ENCODE measurements at regions not wholly inside any gene's neighbourhood (a gene's known extent, or its start where the extent isn't known, plus 50 kb on each side); places are given as distances from the start of the nearest gene placed in this dataset.

- DNase-seq (ENCODE audit: low read depth), result no peak
Measured at GRCh38 chr12:98401427-98401826, 114.0 kb upstream of the TMPO start.

GRCh38 chr12:98402091-98402490 lies 113.3 kb upstream of the TMPO start:
- DNase-seq (ENCODE audit: low read depth), result no peak

GRCh38 chr12:98402671-98403070 lies 112.7 kb upstream of the TMPO start:
- DNase-seq (ENCODE audit: low read depth), result no peak

GRCh38 chr12:98403385-98403784 lies 112.0 kb upstream of the TMPO start:
- no peak for DNase-seq (ENCODE audit: low read depth)

DNA sequence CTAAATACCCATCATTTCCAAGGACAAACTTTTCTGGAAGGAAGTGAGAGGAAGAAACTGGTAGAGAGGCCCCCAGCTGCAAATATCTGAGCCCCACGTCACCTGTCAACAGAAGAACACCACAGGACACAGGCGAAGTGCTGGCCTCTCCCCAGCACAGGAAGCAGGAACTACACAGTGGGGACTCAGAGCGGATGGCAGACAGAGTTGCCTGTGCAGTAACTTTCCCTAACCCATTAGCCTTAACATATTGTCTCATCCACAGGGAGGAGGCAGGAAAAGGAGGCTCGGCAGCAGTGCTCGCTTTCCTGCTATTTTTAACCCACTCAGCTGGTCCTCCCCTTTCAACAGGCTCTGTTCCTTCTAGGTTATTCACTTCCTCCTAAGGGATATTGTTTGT lies 111.5 kb upstream of the TMPO start:
- DNase-seq (ENCODE audit: low read depth), result no peak

- DNase-seq (ENCODE audit: low read depth), result no peak
Measured at GRCh38 chr12:98405805-98406366, 109.5 kb upstream of the TMPO start.

DNA sequence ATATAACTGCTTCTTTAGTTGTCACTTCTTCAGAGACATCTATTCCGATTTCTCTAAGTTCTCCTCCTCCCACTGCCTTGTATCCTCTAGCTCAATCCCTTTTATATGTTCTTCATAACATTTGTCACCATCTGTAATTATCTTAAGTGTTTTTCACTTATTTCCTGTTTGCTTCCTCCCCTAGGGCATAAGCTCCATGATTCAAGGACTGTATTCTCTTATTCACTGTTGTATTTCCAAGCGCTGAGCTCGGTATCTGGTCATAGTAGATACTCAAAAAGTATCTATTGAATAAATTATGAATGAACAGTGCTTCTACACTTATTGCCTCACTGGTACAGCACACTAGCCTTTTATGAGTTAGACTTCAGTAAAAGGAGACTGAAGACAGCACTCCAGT lies 109.0 kb upstream of the TMPO start:
- no peak for DNase-seq (ENCODE audit: low read depth)

- DNase-seq (ENCODE audit: low read depth), result no peak
Measured at GRCh38 chr12:98408681-98409080, 106.7 kb upstream of the TMPO start.

- no peak for DNase-seq (ENCODE audit: low read depth)
Measured at GRCh38 chr12:98409548-98409947, 105.8 kb upstream of the TMPO start.

- DNase-seq (ENCODE audit: low read depth), result no peak
Measured at GRCh38 chr12:98410356-98410755, 105.0 kb upstream of the TMPO start.

DNA sequence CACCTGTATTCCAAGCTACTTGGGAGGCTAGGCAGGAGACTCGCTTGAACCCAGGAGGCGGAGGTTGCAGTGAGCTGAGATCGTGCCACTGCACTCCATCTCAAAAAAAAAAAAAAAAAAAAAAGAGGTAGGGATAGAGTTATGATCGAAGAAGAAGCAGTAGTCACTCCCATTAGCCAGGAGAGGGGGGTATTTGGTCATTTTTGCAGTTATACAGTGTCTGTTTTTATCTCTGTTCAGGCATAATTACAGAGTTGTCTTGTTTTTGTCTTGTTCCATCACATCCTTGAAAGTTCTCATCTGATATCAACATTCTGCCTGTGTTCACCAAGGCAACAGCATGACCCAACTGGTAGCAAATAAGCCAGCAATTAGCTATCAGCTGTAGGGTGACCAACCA lies 98.5 kb upstream of the TMPO start:
- no peak for DNase-seq (ENCODE audit: low read depth)

DNA sequence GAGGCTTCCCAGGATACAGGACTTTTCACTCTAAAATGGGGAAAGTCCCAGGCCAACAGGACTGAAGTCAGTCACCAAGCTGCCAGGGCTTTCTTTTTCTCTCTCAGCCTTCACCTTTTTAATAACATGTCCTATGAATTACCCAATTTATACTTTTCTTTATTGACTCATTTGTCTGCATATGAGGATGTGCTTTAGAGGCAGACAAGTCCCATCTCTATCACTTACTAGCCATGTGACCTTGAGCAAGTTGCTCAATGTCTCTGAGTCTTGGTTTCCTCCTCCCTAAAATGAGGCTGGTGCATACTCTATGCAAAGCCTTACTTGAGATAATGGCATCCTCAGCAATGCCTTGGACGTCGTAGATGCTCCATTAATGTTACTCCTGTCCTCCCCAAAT lies 98.1 kb upstream of the TMPO start:
- DNase-seq (ENCODE audit: low read depth), result no peak

GRCh38 chr12:98418357-98419075 lies 96.9 kb upstream of the TMPO start:
- peak; percentile 96 for DNase-seq (ENCODE audit: low read depth)

- no peak for DNase-seq (ENCODE audit: low read depth)
Measured at GRCh38 chr12:98419081-98419794, 96.2 kb upstream of the TMPO start.

DNA sequence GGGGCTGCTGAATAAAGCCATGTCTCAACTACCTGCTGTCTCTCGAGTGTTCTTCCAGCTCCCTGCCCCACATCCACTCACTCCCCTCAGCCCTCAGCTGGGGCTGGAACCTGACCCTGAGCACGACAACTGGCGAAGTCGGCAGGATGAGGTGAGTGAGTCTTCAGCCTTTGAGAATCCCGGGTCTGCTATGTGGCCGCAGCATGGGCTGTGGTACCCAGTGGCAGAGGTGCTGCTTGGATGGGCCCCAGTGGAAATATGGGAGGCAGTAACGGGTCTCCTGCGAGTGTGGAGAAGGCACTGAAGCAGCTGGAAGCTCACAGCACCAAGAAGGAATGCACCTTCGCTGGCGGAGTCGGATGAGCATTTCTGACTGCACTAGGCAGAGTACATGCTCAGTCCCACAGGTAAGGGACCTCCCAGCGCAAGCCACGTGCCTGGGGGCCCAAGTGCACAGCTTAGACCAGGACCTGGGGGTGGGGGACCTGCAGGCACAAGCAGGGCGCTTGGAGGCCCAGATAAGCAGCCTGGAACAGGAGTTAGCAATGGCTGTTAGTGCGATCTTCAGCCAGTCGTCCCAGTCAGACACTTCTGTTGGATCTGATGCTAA lies 95.5 kb upstream of the TMPO start:
- DNase-seq (ENCODE audit: low read depth), result no peak

GRCh38 chr12:98420461-98420860 lies 94.9 kb upstream of the TMPO start:
- no peak for DNase-seq (ENCODE audit: low read depth)

- no peak for DNase-seq (ENCODE audit: low read depth)
Measured at GRCh38 chr12:98421316-98421715, 94.1 kb upstream of the TMPO start.

DNA sequence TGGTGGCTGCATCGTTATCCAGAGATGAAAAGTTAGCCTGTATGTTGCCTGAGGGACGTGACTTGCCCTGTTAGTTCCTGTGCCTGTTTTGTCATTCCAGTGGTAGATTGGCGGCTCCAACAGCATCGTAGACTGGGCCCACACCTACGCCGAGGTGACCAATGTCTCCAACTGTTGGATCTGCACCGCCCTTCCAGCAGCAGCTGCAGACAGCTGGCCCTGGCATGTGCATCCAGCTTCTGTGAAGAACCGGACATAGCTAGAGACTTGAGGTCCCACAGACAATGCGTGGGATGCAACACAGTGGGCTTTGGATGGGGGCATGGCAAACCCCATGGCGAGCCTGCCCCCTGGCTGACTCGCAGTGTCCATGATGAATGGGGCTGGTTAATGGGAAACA lies 93.0 kb upstream of the TMPO start:
- DNase-seq (ENCODE audit: low read depth), result no peak

- DNase-seq (ENCODE audit: low read depth), result no peak
Measured at GRCh38 chr12:98422812-98423211, 92.6 kb upstream of the TMPO start.

- no peak for DNase-seq (ENCODE audit: low read depth)
Measured at GRCh38 chr12:98423963-98424362, 91.4 kb upstream of the TMPO start.

- DNase-seq (ENCODE audit: low read depth), result peak; percentile 34
Measured at GRCh38 chr12:98424726-98425401, 90.5 kb upstream of the TMPO start.

DNA sequence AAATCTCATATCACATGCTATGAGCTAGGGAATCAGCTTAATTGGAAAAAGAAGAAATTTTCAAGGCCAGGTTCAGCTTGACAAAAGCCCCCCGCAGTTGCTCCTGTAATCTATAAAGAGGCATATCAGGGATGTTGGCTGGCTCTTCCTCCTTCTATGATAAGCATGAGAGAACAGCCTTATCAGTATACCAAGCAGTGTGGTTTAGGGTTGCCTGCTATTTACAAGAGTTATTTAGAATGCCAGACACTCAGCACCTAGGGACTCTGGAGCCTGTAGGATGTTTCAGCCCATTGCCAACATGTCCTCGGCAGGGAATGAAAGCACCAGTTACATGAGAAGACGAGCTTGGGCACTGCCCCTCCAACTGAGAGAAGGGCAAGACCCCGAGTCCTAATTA lies 89.5 kb upstream of the TMPO start:
- no peak for DNase-seq (ENCODE audit: low read depth)

- DNase-seq (ENCODE audit: low read depth), result no peak
Measured at GRCh38 chr12:98431089-98431488, 84.3 kb upstream of the TMPO start.

Data from fibroblast of gingiva (primary cell).